ENCODE measurements at regions not wholly inside any gene's neighbourhood (a gene's known extent, or its start where the extent isn't known, plus 50 kb on each side); places are given as distances from the start of the nearest gene placed in this dataset.

DNA sequence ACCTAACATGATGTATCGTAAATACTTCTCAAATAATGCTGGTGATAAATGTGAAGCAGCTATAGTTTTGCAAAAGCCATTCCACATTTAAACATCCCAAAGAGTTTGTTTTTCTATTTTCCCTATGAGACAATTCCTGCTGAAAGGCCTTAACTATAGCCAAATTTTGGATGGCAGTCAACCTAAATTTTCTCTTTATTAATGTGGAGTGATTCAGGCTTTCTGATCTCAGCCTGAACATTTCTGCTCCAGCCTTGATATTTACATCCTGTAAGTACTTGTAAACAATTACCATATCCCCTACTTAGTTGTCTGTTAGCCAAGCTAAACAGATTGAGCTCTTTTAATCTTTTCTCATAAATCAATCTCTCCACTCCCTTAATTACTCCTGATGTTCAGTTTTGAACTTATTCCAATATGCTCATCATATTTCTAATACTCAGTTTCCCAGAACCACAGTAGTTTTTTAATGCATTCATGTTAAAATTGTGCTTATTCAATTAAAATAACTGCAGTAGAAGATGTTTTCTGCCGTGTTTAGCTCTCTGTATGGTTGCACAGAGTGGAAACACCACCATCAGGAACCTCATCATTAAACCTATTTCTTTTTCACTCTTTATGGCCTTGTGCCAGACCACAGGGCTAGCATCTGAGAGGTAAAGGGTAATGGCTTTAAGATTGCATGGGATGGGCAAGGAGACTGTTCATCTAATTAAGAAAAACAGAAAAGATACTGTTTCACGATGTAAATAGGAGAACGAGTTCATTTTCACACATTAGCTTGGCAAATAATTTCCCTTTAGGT, 1235.2 kb upstream of the SLC10A2 start:
- H3K4me3 ChIP-seq (ENCODE audit: low read length), result no peak overlapping the region
- H3K27ac ChIP-seq (ENCODE audit: low read length), result no peak overlapping the region
- no peaks in the 10 kb centered on the region for H3K9me3 ChIP-seq (ENCODE audit: low read length)
- intact Hi-C loops (cut with micrococcal nuclease), result no loop called here
- no TSS peak for BruUV-seq (replicated peaks)
- H3K79me2 ChIP-seq (ENCODE audit: low read length), result no peaks in the 10 kb centered on the region
- no peaks in the 10 kb centered on the region for H3K4me1 ChIP-seq (ENCODE audit: insufficient read depth, low read length)
- H2AFZ ChIP-seq (ENCODE audit: low read length), result no peak overlapping the region
- TF ChIP-seq, protein P1, sequence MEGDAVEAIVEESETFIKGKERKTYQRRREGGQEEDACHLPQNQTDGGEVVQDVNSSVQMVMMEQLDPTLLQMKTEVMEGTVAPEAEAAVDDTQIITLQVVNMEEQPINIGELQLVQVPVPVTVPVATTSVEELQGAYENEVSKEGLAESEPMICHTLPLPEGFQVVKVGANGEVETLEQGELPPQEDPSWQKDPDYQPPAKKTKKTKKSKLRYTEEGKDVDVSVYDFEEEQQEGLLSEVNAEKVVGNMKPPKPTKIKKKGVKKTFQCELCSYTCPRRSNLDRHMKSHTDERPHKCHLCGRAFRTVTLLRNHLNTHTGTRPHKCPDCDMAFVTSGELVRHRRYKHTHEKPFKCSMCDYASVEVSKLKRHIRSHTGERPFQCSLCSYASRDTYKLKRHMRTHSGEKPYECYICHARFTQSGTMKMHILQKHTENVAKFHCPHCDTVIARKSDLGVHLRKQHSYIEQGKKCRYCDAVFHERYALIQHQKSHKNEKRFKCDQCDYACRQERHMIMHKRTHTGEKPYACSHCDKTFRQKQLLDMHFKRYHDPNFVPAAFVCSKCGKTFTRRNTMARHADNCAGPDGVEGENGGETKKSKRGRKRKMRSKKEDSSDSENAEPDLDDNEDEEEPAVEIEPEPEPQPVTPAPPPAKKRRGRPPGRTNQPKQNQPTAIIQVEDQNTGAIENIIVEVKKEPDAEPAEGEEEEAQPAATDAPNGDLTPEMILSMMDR (conservative IDR thresholded peaks at IDR 0.05; ENCODE audit: low read depth, low read length), result no peak
- TF ChIP-seq EZH2phosphoT487 (IDR thresholded peaks at IDR 0.05; ENCODE audit: borderline replicate concordance, low read length) (no peak), EZH2 (IDR thresholded peaks at IDR 0.05; ENCODE audit: low read length, unreplicated experiment) (no peak)
- H3K36me3 ChIP-seq (ENCODE audit: low read depth, low read length), result no peaks in the 10 kb centered on the region
- no peaks in the 10 kb centered on the region for H3F3A ChIP-seq (ENCODE audit: low read length, unreplicated experiment)
- DNase-seq (no peak), ATAC-seq (no peak)
- no peak overlapping the region for H3K9ac ChIP-seq (ENCODE audit: low read length)
- CTCF ChIA-PET, result no interaction called here
- no peak overlapping the region for H3K4me2 ChIP-seq (ENCODE audit: low read length)
- no peaks in the 10 kb centered on the region for H3K9me2 ChIP-seq (replicated peaks; ENCODE audit: low read length)
- POLR2A ChIA-PET (ENCODE audit: unreplicated experiment), result no interaction called here
- no peaks in the 10 kb centered on the region for H3K27me3 ChIP-seq (ENCODE audit: low read length)
- H4K20me1 ChIP-seq (ENCODE audit: low read length), result no peaks in the 10 kb centered on the region

DNA sequence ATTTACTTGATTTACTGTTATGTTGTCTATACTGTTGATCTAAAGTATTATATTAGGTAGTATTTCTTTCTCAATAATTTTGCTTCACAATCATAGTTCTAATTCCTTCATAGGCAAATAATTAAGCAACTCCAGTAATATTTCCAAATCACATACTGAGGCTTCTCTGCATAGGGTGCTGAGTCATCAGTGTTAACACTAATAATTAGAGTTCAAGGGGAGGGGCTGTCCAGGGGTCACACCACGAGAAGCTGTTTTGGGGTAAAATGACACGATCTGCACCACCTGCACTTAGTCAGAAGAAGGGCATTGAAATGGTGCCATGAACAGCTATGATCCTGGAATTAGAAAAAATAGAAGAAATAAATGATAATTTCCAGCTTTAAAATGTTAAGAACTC, 1230.9 kb upstream of the SLC10A2 start:
- POLR2A ChIA-PET (ENCODE audit: unreplicated experiment), result no interaction called here
- H3K4me2 ChIP-seq (ENCODE audit: low read length), result no peak overlapping the region
- no peaks in the 10 kb centered on the region for H3F3A ChIP-seq (ENCODE audit: low read length, unreplicated experiment)
- no peak overlapping the region for H3K9ac ChIP-seq (ENCODE audit: low read length)
- no peaks in the 10 kb centered on the region for H3K36me3 ChIP-seq (ENCODE audit: low read depth, low read length)
- H3K79me2 ChIP-seq (ENCODE audit: low read length), result no peaks in the 10 kb centered on the region
- ATAC-seq, result no peak
- CTCF ChIA-PET, result no interaction called here
- H2AFZ ChIP-seq (ENCODE audit: low read length), result no peak overlapping the region
- TF ChIP-seq, protein P1 (conservative IDR thresholded peaks at IDR 0.05; ENCODE audit: low read depth, low read length), result no peak
- TF ChIP-seq EZH2 (IDR thresholded peaks at IDR 0.05; ENCODE audit: low read length, unreplicated experiment), result no peak
- no peak overlapping the region for H3K27ac ChIP-seq (ENCODE audit: low read length)
- no peak for DNase-seq
- no peaks in the 10 kb centered on the region for H3K27me3 ChIP-seq (ENCODE audit: low read length)
- no peaks in the 10 kb centered on the region for H4K20me1 ChIP-seq (ENCODE audit: low read length)
- H3K4me3 ChIP-seq (ENCODE audit: low read length), result no peak overlapping the region
- H3K9me3 ChIP-seq (ENCODE audit: low read length), result no peaks in the 10 kb centered on the region
- H3K4me1 ChIP-seq (ENCODE audit: insufficient read depth, low read length), result peaks cover 4% of the 10 kb centered on the region; the same call in 1 of the 2 replicates
- no peaks in the 10 kb centered on the region for H3K9me2 ChIP-seq (replicated peaks; ENCODE audit: low read length)
- BruUV-seq (replicated peaks), result no TSS peak
- intact Hi-C loops (cut with micrococcal nuclease), result no loop called here

DNA sequence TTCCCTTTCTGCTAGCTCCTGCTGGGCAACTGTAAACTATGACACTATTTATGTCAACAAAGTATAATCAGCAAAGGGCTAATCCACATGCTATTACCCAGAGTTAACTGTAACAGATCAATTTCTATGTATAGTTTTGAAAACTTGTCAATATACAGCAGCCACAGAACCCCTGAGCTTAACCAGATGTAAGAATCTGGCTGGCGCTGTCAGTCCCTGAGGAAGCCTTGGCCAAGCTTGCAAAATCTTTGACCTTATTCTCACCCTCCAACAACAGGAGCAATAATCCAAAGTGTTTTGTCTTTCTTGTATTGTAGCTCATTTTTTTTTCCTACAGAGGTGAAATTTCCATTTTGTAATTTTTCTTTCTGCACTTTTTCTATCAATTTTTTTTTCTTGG, 1230.1 kb upstream of the SLC10A2 start:
- Histone ChIP-seq H3K4me2 (ENCODE audit: low read length) (no peak overlapping the region), H3F3A (ENCODE audit: low read length, unreplicated experiment) (no peaks in the 10 kb centered on the region), H3K4me3 (ENCODE audit: low read length) (no peak overlapping the region), H3K27me3 (ENCODE audit: low read length) (no peaks in the 10 kb centered on the region), H3K4me1 (ENCODE audit: insufficient read depth, low read length) (peaks cover 4% of the 10 kb centered on the region; the same call in 1 of the 2 replicates), H3K79me2 (ENCODE audit: low read length) (no peaks in the 10 kb centered on the region), H3K9me2 (replicated peaks; ENCODE audit: low read length) (no peaks in the 10 kb centered on the region), H3K36me3 (ENCODE audit: low read depth, low read length) (no peaks in the 10 kb centered on the region), H2AFZ (ENCODE audit: low read length) (no peak overlapping the region), H4K20me1 (ENCODE audit: low read length) (no peaks in the 10 kb centered on the region), H3K9ac (ENCODE audit: low read length) (no peak overlapping the region), H3K9me3 (ENCODE audit: low read length) (no peaks in the 10 kb centered on the region), H3K27ac (ENCODE audit: low read length) (no peak overlapping the region)
- no TSS peak for BruUV-seq (replicated peaks)
- ATAC-seq (peak; percentile 56; the same call in 1 of the 2 replicates), DNase-seq (no peak)
- intact Hi-C loops (cut with micrococcal nuclease), result no loop called here
- TF ChIP-seq EZH2phosphoT487 (IDR thresholded peaks at IDR 0.05; ENCODE audit: borderline replicate concordance, low read length) (no peak), EZH2 (IDR thresholded peaks at IDR 0.05; ENCODE audit: low read length, unreplicated experiment) (no peak)
- TF ChIP-seq, protein P1 (conservative IDR thresholded peaks at IDR 0.05; ENCODE audit: low read depth, low read length), result no peak
- CTCF ChIA-PET, result no interaction called here
- POLR2A ChIA-PET (ENCODE audit: unreplicated experiment), result no interaction called here
